HG03571 (cell line): ENCODE measurements at regions not wholly inside any gene's neighbourhood (a gene's known extent, or its start where the extent isn't known, plus 50 kb on each side); places are given as distances from the start of the nearest gene placed in this dataset.
"Not testable (repeated sequence)": the region's sequence is repeated elsewhere in the genome, so short reads cannot be mapped to it uniquely, and the experiment has no call there.

Source experiments
- ATAC-seq: cut with Tn5 transposase; IDR thresholded peaks from one replicate; pipeline ENCODE4 v1.9.1; 2021; ENCODE audit not compliant: unreplicated experiment

- no peak for ATAC-seq
These were observed 231.8 kb upstream of the FOXP2 start for GRCh38 chr7:114182837-114183236.

GRCh38 chr7:114181280-114181679, 233.3 kb upstream of the FOXP2 start:
- ATAC-seq: no peak

GRCh38 chr7:114180556-114181266, 233.9 kb upstream of the FOXP2 start:
- no peak for ATAC-seq

- ATAC-seq: no peak
These were observed 239.5 kb upstream of the FOXP2 start for GRCh38 chr7:114175125-114175524.

- no peak for ATAC-seq
These were observed 241.3 kb upstream of the FOXP2 start for GRCh38 chr7:114173170-114173890.

GRCh38 chr7:114169389-114169788, 245.2 kb upstream of the FOXP2 start:
- ATAC-seq: not testable (repeated sequence)

GRCh38 chr7:114160925-114161324, 242.1 kb upstream of the PPP1R3A start:
- no peak for ATAC-seq

- no peak for ATAC-seq
These were observed 240.0 kb upstream of the PPP1R3A start for GRCh38 chr7:114158854-114159253.

GRCh38 chr7:114158275-114158674, 239.5 kb upstream of the PPP1R3A start:
- no peak for ATAC-seq

GRCh38 chr7:114156178-114156577, 237.4 kb upstream of the PPP1R3A start:
- ATAC-seq: no peak

- no peak for ATAC-seq
These were observed 236.6 kb upstream of the PPP1R3A start for GRCh38 chr7:114155116-114156110.

- no peak for ATAC-seq
These were observed 234.9 kb upstream of the PPP1R3A start for GRCh38 chr7:114153700-114154099.

- ATAC-seq: no peak
These were observed 233.6 kb upstream of the PPP1R3A start for GRCh38 chr7:114152314-114152938.

- ATAC-seq: no peak
These were observed 233.0 kb upstream of the PPP1R3A start for GRCh38 chr7:114151777-114152176.

- ATAC-seq: no peak
These were observed 231.9 kb upstream of the PPP1R3A start for GRCh38 chr7:114150689-114151088.

- no peak for ATAC-seq
These were observed 230.0 kb upstream of the PPP1R3A start for GRCh38 chr7:114148779-114149178.

- ATAC-seq: no peak
These were observed 222.6 kb upstream of the PPP1R3A start for GRCh38 chr7:114141415-114141814.

GRCh38 chr7:114140561-114140960, 221.8 kb upstream of the PPP1R3A start:
- no peak for ATAC-seq

- ATAC-seq: not testable (repeated sequence)
These were observed 220.9 kb upstream of the PPP1R3A start for GRCh38 chr7:114139690-114140089.

- ATAC-seq: no peak
These were observed 219.8 kb upstream of the PPP1R3A start for GRCh38 chr7:114138587-114138986.

GRCh38 chr7:114133717-114134116, 214.9 kb upstream of the PPP1R3A start:
- ATAC-seq: no peak
